ENCODE measurements at regions not wholly inside any gene's neighbourhood (a gene's known extent, or its start where the extent isn't known, plus 50 kb on each side); places are given as distances from the start of the nearest gene placed in this dataset.

DNA sequence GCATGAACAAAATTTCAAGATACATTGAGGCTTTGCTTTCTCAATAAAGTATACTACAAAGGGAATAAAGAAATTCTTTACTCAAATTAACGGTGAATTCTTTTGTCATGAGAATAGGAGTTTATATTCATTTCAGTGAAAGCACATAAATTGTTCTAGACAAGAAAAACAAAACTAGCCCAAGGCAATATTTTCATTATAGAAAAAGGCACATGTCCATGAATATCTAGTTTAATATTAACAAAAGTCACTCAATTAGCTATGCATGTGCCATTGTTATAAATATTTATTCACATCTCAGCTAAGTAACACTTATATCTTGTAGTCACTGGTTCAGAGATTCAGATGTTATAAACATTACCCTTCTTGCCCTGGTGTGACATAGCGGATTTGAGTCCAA is 369.3 kb downstream of the GPATCH2 start:
- TF ChIP-seq POLR2A (IDR thresholded peaks at IDR 0.05; ENCODE audit: low read length) (no peak), GATA1 (IDR thresholded peaks at IDR 0.05; ENCODE audit: low read depth, low read length) (no peak)
